Tibial nerve (tissue), 3 donors: ENCODE measurements at regions not wholly inside any gene's neighbourhood (a gene's known extent, or its start where the extent isn't known, plus 50 kb on each side); places are given as distances from the start of the nearest gene placed in this dataset.

Experiments
- POLR2A ChIP-seq, 2 donors: fragments of 450-650 bp; IDR thresholded peaks; one replicate each; pipeline ENCODE4 v1.6.1; 2017; ENCODE audit warnings: antibody characterized with exemption in 2 of 2, mild to moderate bottlenecking in 2 of 2, moderate library complexity in 2 of 2
- TF ChIP-seq, protein P1 (sequence below), 5 experiments: fragments of 200-600 bp in 3 of 5; fragments of 450-650 bp in 2 of 5; sonication (generic) in 3 of 5; IDR thresholded peaks; one replicate each; pipeline ENCODE4 v1.5.1; 2016 to 2019; ENCODE audit warnings: antibody characterized with exemption in 5 of 5, mild to moderate bottlenecking in 3 of 5, moderate library complexity in 2 of 5

- TF ChIP-seq, protein P1, sequence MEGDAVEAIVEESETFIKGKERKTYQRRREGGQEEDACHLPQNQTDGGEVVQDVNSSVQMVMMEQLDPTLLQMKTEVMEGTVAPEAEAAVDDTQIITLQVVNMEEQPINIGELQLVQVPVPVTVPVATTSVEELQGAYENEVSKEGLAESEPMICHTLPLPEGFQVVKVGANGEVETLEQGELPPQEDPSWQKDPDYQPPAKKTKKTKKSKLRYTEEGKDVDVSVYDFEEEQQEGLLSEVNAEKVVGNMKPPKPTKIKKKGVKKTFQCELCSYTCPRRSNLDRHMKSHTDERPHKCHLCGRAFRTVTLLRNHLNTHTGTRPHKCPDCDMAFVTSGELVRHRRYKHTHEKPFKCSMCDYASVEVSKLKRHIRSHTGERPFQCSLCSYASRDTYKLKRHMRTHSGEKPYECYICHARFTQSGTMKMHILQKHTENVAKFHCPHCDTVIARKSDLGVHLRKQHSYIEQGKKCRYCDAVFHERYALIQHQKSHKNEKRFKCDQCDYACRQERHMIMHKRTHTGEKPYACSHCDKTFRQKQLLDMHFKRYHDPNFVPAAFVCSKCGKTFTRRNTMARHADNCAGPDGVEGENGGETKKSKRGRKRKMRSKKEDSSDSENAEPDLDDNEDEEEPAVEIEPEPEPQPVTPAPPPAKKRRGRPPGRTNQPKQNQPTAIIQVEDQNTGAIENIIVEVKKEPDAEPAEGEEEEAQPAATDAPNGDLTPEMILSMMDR (IDR thresholded peaks at IDR 0.05), result no peak
- no peak for TF ChIP-seq POLR2A (IDR thresholded peaks at IDR 0.05)
Measured at GRCh38 chr10:28177944-28178637, 124.8 kb downstream of the MPP7 start.
